Endothelial cell of umbilical vein (primary cell): ENCODE measurements at regions not wholly inside any gene's neighbourhood (a gene's known extent, or its start where the extent isn't known, plus 50 kb on each side); places are given as distances from the start of the nearest gene placed in this dataset.

Experiments
- POLR2A ChIP-seq: IDR thresholded peaks from 2 replicates; pipeline ENCODE4 v1.6.1; 2012; ENCODE audit warnings: low read depth, mild to moderate bottlenecking, control low read depth, low read length
- TF ChIP-seq, protein P1 (sequence below), 2 donors: IDR thresholded peaks; 1 replicate in 1 of 2; 2 replicates in 1 of 2; pipeline ENCODE4 v1.5.1; 2011; ENCODE audit warnings: low read length in 2 of 2, mild to moderate bottlenecking in 2 of 2, moderate library complexity in 2 of 2, control low read depth in 1 of 2, inconsistent platforms in 1 of 2, low read depth in 1 of 2; ENCODE audit not compliant: insufficient read depth in 1 of 2; ENCODE audit errors: extremely low read depth in 1 of 2

DNA sequence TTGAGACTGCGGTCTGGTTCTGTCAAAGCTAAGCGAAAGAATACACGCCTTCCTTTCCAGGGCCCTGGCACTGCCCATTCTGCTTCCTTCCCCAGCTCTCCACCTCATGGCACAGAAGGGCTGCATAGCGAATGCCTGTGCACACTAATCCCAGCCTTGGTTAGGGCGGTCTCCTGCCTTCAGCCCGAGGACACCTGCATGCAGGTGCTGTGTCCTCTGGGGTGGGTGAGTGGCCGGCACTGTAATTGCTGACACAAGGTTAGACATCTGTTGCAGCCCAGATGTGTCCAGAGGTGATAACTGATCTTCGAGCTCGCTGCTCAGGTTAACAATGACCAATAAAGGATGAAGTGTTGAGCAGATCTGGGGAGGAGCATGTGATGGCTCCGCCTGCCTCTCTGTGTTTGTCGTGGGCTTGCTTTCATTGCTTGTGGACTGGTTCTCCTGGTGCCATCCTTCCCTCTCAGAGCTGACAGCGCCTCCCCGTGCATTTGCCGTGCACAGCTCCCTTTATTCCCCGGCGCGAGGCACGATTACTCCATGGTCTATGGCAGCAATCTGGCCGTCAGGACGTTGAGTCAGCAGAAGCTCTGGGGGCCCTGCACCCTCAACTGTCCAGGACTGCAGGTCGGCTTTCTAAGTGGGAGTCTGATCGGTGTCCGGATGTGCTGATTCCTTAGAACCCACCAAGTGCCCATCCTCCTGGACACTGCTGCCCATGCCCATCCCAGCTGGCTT lies 1088.2 kb downstream of the BRD1 start:
- TF ChIP-seq, protein P1, sequence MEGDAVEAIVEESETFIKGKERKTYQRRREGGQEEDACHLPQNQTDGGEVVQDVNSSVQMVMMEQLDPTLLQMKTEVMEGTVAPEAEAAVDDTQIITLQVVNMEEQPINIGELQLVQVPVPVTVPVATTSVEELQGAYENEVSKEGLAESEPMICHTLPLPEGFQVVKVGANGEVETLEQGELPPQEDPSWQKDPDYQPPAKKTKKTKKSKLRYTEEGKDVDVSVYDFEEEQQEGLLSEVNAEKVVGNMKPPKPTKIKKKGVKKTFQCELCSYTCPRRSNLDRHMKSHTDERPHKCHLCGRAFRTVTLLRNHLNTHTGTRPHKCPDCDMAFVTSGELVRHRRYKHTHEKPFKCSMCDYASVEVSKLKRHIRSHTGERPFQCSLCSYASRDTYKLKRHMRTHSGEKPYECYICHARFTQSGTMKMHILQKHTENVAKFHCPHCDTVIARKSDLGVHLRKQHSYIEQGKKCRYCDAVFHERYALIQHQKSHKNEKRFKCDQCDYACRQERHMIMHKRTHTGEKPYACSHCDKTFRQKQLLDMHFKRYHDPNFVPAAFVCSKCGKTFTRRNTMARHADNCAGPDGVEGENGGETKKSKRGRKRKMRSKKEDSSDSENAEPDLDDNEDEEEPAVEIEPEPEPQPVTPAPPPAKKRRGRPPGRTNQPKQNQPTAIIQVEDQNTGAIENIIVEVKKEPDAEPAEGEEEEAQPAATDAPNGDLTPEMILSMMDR (IDR thresholded peaks at IDR 0.05; ENCODE audit: extremely low read depth in 1 of 2, insufficient read depth in 1 of 2, low read depth in 1 of 2, low read length in 2 of 2): no peak
- TF ChIP-seq POLR2A: no peak
